Prostate gland (tissue), 2 donors: ENCODE measurements at regions not wholly inside any gene's neighbourhood (a gene's known extent, or its start where the extent isn't known, plus 50 kb on each side); places are given as distances from the start of the nearest gene placed in this dataset.

Experiments
- CTCF ChIP-seq, 4 experiments: fragments of 200-600 bp in 2 of 4; fragments of 450-650 bp in 2 of 4; sonication (generic) in 2 of 4; IDR thresholded peaks; 1 replicate in 3 of 4; 2 replicates in 1 of 4; pipeline ENCODE4 v1.5.1; 2016 to 2019; ENCODE audit warnings: antibody characterized with exemption in 4 of 4, mild to moderate bottlenecking in 2 of 4, moderate library complexity in 2 of 4
- POLR2A ChIP-seq: fragments of 450-650 bp; IDR thresholded peaks from one replicate; pipeline ENCODE4 v1.6.1; 2016; ENCODE audit warnings: antibody characterized with exemption, mild to moderate bottlenecking

- no peak for TF ChIP-seq CTCF (IDR thresholded peaks at IDR 0.05)
- TF ChIP-seq POLR2A = no peak
These were observed 385.3 kb downstream of the HAPSTR1 start for GRCh38 chr16:9476744-9477143.
